Right lung (tissue), 2 donors: ENCODE measurements at regions not wholly inside any gene's neighbourhood (a gene's known extent, or its start where the extent isn't known, plus 50 kb on each side); places are given as distances from the start of the nearest gene placed in this dataset.
A peak's percentile ranks its signal among the peaks of the same experiment; 100 is the strongest.
"Not testable (repeated sequence)": the region's sequence is repeated elsewhere in the genome, so short reads cannot be mapped to it uniquely, and the experiment has no call there.

Experiments
- DNase-seq, 2 donors: peaks; one replicate each; pipeline ENCODE4 v3.0.0-alpha.2; 2013

DNA sequence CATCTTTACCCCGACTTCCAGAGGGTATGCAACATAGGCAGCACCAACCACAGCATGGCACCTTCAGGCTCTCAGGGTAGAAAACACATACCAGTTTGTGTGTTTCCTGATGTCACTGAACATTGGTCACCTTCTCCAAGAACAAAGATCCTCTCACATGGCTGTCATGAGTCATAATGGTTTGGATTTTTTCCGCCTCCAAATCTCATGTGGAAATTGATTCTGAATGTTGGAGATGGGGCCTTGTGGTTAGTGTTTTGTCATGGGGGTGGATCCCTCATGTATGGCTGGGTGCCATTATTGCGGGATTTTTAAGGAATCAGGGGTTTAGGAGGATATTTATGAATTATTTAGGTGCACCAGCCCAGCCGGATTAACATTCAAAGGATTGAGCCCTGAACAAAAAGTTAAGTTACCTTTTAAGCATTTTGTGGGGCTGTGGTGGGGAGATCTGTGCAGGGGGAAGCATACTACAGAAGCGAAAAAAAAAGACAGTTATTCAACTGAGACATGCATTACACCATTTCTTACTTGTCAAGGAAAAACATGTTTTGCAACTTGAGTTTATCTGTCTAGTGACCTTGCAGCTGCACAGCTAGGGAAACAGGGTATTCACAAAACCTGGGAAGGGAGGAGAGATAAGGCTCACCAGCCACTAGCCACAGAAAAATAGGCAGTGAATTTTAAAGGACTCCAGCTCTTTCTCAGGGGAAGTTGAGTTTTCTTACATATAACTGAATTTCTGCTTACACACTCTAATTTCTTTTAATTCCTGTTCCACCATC lies 774.1 kb upstream of the AUTS2 start:
- no peak for DNase-seq

DNA sequence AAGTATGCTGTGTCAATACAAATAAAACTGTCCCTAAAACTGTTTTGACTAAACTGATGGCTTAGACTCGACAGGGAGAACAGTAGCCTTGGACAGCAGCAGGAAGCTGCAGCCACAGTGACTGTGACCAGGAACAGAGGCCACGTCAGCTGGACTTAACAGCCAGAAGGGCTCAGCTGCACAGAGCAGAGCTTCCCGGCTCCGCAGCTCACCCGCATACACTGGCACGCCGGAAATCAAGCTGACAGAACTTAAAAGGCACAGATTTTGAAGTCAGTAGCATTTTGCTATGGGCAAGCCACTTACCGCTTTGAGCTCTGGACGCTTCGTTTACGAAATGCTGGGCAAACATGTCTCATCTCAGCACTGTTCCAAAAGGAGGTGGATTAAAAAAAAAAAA lies 769.7 kb upstream of the AUTS2 start:
- no peak for DNase-seq

DNA sequence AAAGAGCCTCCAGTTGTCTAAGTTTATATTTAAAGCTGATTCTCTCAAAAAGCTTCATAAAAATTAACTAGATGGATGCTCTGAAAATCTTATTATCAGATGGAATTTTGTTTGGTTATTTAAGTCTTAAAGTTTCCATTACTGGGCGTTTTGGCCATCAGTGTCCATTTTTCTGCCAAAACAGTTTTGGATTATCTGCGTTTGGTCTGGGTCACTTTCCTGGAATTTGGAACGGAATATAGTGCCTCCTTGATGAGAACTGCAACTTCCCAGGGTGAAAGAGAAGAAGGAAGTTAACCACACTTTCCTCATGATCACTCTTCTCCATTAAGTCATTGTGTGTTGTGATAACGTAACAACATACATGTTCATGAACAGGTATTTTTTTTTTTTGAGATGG lies 764.9 kb upstream of the AUTS2 start:
- no peak for DNase-seq

DNA sequence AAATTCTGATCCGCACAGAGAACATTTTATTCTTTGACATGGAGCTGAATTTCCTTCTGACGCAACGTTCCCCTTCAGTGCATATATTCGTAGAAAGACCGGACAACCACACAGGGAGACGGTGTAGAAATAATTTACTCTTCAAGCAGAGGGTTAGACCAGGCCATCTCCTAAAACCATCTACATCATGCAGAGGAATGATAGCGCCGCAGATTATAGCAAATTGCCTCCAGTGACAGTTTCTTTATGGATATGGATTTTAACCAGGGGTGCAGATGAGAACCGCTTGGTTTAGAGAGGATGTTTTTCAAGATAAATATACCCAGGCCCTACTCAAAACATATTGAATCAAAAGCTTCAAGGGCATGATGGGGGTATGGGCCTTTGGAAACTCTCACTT lies 759.3 kb upstream of the AUTS2 start:
- DNase-seq = no peak

DNA sequence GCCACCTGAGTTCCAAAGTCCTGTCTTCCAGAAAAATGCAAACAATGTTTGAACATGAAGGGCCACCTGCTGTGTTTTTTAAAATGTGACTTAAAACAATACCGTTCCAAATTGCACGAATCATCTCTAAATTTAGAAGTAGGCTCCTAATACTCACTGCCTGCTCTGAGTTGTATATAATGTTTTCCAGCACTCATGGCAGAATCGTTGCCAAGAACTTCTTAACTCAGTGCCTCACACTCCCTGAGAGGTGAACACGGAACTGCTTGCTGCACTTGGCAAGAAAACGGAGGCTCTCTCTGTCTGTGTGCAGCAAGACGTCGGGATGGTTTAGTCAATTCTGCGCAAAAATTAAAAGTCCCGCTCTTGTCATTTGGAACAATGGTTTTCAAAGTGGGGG lies 757.3 kb upstream of the AUTS2 start:
- peak in 1 of 2 donors; percentile 20 for DNase-seq

DNA sequence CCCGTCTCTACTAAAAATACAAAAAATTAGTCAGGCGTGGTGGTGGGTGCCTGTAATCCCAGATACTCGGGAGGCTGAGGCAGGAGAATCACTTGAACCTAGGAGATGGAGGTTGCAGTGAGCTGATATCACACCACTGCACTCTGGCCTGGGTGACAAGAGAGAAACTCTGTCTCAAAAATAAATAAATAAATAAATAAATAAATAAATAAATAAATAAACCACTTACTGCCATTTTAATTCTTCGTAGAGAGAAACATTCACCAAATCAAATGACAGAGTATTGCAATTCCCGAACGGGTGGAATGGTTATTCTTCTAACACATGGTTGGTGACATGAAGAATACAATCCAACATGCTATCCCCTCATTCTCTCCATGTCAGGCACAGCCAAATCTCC lies 754.3 kb upstream of the AUTS2 start:
- DNase-seq = not testable (repeated sequence)

DNA sequence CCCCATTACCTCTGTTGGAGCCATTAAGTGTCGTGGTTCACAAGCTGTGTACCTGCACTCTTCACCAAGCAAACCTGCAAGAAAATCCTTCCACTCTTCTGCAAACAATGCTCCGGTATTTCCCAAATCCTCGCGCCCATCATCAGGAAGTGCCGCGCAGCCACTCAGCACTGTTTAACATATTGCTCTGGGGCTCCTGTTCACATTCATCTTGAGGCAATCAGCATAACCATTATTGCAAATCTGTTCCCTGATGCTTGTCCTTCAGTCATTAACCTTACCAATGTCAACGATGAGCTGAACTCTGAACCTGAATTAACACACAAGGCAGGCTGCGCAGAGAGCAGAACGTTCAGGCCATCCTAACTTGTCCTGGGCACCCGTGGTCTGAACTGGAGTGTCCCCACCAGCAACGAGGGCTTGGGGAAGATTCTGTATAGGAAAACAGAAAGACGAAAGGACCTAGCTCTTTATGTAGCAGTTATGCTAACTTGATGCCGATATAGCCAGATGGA lies 751.4 kb upstream of the AUTS2 start:
- DNase-seq = no peak

DNA sequence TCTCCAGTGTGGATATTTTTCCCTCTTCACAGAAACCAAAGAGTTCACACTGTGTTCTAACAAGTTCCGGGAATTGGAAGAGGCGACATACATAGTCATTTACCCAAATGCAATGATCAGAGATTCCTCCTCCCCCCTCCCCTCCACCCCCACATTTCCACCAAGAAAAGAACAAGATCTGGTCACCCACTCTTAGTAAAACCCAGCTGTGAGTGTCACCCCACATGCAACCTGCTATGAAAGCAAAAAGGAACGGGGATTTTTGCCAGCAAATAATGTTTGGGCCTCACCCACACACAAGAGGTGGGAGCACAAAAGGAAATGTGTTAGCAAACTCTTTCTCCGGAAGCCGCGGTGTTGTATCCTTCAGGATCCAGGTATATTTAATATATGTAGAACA lies 745.0 kb upstream of the AUTS2 start:
- DNase-seq = no peak

DNA sequence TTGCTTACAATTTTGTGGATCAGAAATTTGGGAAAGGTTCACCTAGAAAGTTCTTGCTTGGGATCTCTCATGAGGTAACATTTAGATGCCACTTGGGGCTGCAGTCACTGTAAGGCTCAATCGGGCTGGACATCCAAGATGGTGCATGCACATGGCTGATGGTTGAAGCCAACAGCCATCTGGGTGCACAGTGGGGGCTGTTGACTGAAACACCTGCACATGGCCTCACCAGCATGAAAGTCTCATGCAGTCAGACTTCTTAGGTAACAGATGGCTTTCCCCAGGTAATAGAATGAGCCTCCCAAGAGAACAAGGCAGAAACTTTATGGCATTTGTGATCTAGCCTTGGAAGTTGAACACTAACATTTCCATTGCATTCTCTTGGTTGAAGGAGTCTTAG lies 740.7 kb upstream of the AUTS2 start:
- no peak for DNase-seq

DNA sequence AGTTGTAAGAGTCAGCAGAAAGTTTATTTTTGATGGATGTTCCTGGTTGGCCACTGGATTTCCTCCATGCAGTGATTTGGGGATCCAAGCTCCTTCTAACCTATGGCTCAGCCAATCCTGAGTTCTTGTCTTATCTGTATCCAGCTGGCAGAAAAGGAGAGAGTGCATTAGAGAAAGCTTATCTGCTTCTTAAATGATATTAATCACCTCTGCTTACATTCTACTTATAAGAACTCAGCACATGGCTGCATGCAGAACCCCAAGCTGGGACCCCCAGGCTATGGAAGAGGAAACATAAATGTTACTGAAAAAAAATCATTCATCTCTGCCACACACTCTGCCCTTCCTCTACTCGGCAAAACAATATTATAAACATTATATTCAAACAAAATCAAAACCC lies 739.8 kb upstream of the AUTS2 start:
- no peak for DNase-seq

DNA sequence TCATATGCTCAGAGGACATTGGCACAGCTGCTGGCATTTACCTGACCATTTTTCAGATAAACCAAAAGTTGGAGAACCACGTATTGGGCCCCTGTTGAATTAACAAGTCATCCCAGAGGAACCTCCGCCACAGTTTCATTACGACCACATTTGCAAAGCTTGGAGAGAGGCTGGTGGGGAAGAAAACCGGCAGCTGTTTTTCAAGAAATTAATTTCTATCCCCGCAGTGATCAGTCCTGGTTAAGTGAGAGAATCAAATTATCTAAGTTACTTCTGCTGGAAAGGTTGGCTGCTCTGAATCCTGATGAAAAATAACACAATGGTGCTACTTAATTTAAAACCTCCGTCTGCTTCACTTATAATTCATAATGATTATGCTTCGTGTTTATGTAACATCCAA lies 737.1 kb upstream of the AUTS2 start:
- no peak for DNase-seq

DNA sequence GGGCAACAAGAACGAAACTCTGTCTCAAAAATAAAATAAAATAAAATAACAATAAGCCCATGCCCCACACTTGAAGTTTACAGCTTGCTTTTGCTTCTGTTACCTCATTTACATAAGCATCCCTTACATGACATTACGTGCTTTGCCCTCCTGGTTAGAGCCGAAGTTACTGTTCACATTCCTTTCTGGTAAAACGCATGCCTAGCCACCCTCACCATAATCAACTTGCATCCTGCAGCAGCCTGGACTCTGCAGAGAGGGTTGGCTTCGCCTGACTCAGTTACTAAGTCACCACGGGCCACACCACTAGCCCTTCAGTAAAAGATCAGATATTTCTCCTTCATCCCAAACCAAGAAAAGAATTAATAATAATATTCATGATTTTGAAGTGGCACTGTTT lies 736.0 kb upstream of the AUTS2 start:
- no peak for DNase-seq

DNA sequence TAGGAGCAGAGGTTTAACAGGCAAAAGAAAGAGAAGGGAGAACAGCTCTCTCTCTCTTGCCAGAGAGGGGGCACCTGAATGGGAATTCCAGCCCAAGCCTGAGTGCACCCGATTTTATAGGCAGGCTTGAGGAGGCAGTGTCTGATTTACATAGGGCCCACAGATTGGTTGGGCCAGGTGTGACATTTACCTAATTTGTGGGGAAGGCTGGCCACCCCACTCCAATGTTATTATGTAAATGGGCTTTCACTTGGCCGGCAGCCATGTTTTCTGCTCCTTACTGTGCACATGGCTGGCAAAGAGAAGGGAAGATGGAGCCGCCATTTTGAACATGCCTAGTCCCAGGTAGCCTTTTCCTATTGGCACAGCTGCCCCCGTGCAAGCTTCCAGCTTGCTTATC lies 735.5 kb upstream of the AUTS2 start:
- DNase-seq = no peak

DNA sequence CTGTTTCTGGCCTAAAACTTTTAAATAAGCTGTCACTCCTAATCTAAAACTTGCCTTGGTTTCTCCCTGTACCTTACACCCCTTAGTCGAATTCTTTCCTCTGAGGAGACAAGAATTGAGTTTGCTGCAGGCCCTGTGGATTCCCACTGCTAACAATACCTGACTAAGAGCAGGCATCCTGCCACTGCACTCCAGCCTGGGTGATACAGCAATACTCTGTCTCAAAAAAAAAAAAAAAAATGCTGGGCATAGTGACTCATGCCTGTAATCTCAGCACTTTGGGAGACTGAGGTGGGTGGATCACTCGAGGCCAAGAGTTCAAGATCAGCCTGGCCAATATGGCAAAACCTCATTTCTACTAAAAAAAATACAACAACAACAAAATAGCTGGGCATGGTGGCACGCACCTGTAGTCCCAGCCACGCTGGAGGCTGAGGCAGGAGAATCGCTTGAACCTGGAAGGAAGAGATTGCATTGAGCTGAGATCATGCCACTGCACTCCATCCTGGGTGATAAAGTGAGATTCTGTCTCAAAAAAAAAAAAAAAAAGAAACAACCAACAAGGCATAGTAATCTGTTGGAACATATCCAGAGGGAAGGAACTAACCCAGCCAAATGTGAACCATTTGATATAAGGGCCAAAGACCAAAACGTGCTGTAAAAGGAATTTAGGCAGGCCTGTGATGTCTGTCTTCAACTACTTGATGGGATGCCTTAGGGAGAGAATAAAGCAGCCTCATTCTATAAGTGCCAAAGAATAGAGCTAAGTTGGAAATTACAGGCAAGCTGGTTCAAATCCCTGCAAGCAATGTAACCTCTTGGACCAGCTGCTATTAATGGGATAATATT lies 732.7 kb upstream of the AUTS2 start:
- DNase-seq = no peak

DNA sequence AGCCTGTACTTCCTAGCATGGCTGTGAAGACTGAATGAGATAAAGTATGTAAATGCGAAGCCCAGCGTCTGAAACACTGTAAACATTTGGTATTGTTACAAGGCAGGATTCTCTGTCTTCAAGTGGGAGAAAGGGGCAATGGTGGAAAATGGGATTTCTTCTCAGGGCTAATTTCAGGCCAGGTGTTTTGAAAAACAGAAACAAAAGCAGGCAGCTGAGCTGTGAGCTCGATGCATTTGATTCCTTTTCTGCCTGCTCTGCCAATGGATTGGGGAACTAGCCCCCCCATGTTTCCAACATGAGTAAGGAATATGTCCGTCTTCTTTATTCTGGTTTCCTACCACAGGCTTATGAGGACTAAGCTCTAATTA lies 732.1 kb upstream of the AUTS2 start:
- no peak for DNase-seq

DNA sequence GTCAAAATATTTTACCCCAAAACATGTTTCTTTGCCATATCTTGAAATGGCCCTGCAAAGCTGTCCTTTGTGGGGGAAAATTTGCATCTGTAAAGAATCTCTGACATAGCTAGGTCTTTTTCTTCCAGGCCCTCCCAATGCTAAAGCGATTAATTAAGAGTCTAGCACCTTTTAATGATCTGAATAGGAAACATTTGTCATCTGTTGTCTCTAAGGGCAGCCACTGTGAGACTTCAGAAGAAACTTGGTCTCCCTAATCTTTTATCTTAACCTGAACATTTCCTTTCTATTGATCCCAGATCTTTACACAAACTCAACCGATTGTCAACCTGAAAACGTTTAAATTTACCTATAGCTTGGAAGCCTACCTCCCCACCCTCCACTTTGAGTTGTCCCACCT lies 731.6 kb upstream of the AUTS2 start:
- not testable (repeated sequence) for DNase-seq

DNA sequence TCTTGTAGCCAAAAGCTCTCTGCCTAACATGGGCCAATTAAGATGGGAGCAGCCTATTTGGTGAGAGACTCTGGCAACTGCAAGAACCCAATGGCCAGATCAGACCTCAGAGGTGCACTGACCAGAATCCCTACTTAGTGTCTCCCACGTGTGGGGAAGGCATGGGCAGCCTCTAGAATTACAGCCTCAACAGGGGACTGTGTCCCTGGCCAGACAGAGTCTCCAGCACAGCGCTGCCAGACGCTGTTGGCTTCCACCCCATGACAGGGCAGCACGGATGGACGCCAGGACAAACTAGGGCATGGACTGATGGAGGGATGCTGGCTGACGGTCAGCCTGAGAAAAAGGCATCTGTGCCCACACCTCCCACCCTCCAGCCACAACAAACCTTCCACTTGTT lies 729.3 kb upstream of the AUTS2 start:
- no peak for DNase-seq

DNA sequence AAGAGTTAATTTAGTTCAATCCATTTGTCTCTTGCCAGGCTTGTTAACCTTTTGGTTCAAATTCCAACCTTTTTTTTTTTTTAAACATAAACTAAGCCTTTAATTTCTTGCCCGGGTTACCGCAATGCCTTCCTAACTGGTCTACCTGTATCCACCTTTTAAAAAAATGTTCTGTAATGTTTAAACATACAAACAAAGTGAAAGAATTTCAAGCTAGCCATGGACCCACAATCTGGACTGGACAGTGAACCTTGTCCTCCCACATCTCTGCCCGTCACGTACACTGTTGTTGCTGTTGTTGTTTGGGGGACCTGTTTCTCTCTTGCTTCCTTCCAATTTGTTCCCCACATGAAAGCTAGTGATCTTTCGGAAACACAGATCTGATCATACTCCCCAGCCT lies 724.7 kb upstream of the AUTS2 start:
- no peak for DNase-seq

DNA sequence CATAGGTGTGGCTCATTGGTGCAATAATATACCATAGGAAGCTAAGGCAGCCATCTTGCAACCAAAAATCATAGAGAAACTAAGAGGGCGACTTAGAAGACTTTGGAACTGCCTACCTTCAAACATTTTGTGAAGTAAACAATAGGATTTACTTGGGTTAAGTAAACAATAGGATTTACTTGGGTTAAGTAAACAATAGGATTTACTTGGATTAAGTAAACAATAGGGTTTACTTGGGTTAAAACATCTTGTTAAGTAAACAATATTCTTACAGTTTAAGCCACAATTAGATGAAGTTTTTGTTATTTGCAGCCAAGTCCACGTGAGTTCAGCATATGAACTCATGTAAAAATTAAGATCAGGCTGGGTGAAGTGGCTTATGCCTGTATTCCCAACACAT lies 722.4 kb upstream of the AUTS2 start:
- no peak for DNase-seq

DNA sequence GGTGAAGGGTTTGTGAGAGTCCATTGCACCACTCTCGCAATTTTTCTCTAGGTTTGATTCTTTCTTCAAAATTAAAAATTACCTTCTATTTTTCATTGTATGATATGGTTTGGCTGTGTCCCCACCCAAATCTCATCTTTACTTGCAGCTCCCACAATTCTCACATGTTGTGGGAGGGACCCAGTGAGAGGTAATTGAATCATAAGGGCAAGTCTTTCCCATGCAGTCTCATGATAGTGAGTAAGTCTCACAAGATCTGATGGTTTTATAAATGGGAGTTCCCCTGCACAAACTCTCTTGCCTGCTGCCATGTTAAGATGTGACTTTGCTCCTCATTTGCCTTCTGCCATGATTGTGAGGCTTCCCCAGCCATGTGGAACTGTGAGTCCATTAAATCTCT lies 711.2 kb upstream of the AUTS2 start:
- not testable (repeated sequence) for DNase-seq

DNA sequence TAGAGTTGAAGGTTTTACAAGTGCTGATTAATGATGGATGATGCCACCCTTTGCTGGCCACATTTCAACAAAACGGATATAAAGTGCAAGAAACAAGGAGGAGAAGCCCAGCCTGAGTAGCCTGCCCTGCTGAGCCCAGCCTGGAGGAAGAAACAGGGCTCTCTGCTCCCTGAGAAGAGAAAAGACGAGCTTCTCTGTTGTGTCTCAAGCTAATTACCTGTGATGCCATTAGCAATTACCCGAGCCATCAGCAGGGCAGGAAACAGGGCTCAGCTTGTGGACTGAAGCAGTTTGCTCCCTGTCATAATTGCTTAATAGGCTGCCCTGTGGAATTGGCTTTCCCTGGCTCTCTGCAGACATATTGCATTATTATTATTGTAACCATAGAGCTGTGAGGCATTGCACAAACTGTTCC lies 709.3 kb upstream of the AUTS2 start:
- peak in 1 of 2 donors; percentile 11 for DNase-seq

DNA sequence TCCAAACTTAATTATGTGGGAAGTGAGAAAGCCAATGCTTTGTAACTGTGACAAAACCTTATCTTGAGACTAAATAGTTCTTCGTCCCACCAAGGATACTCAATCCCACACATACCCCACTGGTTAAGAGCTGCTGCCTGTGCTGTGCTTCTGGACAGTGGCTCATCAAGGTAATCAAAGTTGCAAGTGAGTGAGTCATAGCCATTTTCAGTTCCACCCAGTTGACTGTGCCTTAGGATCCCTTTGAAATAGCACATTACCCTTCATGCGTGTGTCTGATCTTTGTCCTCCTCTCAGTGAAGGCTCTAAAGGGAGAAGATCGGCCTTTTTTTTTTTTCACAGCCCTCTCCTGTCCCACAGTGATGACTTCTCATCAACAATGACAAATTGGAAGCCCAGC lies 706.0 kb upstream of the AUTS2 start:
- no peak for DNase-seq

DNA sequence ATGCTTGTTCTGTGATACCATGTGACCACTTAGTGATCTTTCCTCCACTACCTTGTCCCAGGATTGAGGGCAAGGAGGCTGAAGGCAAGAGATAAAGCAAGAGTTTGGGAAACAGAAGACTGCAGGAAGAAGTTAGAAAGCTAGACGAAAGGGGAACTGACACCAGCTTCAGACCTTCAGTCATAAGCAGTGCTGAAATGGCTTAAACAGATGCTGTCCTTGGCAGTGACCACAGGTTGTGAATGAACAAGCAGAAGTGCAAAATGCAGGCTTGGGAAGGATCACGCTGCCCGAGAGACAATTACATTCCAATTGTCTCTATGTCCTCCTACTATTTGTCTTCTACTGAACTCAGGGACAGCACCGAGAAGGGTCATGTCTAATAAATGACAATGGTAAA lies 704.9 kb upstream of the AUTS2 start:
- DNase-seq = no peak
